Pancreas (tissue), 10 donors: ENCODE measurements at regions not wholly inside any gene's neighbourhood (a gene's known extent, or its start where the extent isn't known, plus 50 kb on each side); places are given as distances from the start of the nearest gene placed in this dataset.
"Not testable (repeated sequence)": the region's sequence is repeated elsewhere in the genome, so short reads cannot be mapped to it uniquely, and the experiment has no call there.

Experiments used
- ATAC-seq, 4 donors: fragments of 200-7000 bp; cut with Tn5 transposase; one replicate each; pipeline versions ENCODE4 v1.8.0 to v1.9.1; 2020; ENCODE audit warnings: mild to moderate bottlenecking in 4 of 4, moderate library complexity in 4 of 4
- DNase-seq, 6 donors: peaks; one replicate each; pipeline ENCODE4 v3.0.0-alpha.2; 2020
- FAIRE-seq: peaks from 2 replicates; lab custom pipeline; 2012; peaks lifted over from hg19 to GRCh38; lab: Jason Lieb, UNC
- H3K27ac ChIP-seq, 4 donors: fragments of 200-600 bp; sonication (generic); 1 replicate in 3 of 4; 2 replicates in 1 of 4; pipeline versions ENCODE4 v1.5.0 to v1.8.0; 2020
- H3K27me3 ChIP-seq, 4 donors: fragments of 200-600 bp; one replicate each; pipeline ENCODE4 v1.8.0; 2021
- H3K36me3 ChIP-seq, 3 donors: fragments of 200-600 bp; sonication (generic) in 1 of 3; one replicate each; pipeline versions ENCODE4 v1.5.0 to v1.8.0; 2020 to 2021
- H3K4me1 ChIP-seq, 3 donors: fragments of 200-600 bp; one replicate each; pipeline ENCODE4 v1.8.0; 2021
- H3K4me3 ChIP-seq, 4 donors: fragments of 200-600 bp; sonication (generic) in 2 of 4; one replicate each; pipeline versions ENCODE4 v1.5.0 to v1.8.0; 2020 to 2021
- H3K9me3 ChIP-seq, 4 donors: fragments of 200-600 bp; one replicate each; pipeline ENCODE4 v1.8.0; 2021
- WGBS, 2 donors: extraction: QIAGEN DNeasy Blood & Tissue Kit; methylation state at CpG; one replicate each; pipeline ENCODE4 v1.1.7; 2013; 5-methylcytosine and 5-hydroxymethylcytosine counted together
- intact Hi-C, 3 donors: fragments of 100-400 bp; cut with DNase I; formaldehyde crosslinking; loops; one replicate each; pipeline versions ENCODE4 v1.11.1 to v1.14.2; 2022
- TF ChIP-seq, protein P1 (sequence below), 4 donors: fragments of 200-600 bp; sonication (generic) in 3 of 4; IDR thresholded peaks; one replicate each; pipeline versions ENCODE4 v1.5.0 to v1.8.0; 2021; ENCODE audit warnings: antibody characterized with exemption in 4 of 4
- donor health status: healthy with polysubstance abuse.
- donor health status: DM: no; HTN: no; CAD: no; lungs with moderate emphysema.
- donor health status: DM: no; HTN: no; CAD: no.
- donor health status: control.
- donor health status: control.
- donor health status: Bipolar disorder and iron deficiency.
- donor health status: DM: yes; HTN: yes; CAD: no.
- donor health status: DM: no; HTN: no; CAD: no.
- donor health status: DM: no; HTN: no; CAD: no.
- donor health status: DM: yes; HTN: yes; CAD: no.

DNA sequence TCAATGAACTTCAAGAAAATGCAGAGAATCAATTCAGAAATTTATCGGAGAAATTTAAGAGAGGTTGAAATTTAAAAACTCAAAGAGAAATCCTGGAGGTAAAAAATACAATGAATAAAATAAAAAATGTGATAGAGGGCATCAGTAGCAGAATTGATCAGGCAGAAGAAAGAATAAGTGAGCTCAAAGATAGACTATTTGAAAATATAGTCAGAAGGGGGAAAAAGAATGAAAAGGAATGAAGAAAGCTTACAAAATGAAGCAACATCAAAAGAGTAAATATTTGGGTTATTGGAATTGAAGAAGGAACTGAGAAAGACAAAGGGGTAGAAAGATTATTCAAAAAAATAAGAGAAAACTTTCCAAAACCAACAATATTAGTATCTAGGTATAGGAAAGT, 291.4 kb downstream of the SH2D4B start:
- TF ChIP-seq, protein P1, sequence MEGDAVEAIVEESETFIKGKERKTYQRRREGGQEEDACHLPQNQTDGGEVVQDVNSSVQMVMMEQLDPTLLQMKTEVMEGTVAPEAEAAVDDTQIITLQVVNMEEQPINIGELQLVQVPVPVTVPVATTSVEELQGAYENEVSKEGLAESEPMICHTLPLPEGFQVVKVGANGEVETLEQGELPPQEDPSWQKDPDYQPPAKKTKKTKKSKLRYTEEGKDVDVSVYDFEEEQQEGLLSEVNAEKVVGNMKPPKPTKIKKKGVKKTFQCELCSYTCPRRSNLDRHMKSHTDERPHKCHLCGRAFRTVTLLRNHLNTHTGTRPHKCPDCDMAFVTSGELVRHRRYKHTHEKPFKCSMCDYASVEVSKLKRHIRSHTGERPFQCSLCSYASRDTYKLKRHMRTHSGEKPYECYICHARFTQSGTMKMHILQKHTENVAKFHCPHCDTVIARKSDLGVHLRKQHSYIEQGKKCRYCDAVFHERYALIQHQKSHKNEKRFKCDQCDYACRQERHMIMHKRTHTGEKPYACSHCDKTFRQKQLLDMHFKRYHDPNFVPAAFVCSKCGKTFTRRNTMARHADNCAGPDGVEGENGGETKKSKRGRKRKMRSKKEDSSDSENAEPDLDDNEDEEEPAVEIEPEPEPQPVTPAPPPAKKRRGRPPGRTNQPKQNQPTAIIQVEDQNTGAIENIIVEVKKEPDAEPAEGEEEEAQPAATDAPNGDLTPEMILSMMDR (IDR thresholded peaks at IDR 0.05) = no peak
- FAIRE-seq (no peak), ATAC-seq (no peak), DNase-seq (no peak)
- WGBS, 2 donors = 81 to 95% methylated on average over 1 of the region's 1 CpG
- H3K27ac ChIP-seq = no peak overlapping the region
- H3K27me3 ChIP-seq = no peaks in the 10 kb centered on the region
- no peak overlapping the region for H3K4me3 ChIP-seq
- no peaks in the 10 kb centered on the region for H3K9me3 ChIP-seq
- H3K36me3 ChIP-seq = no peaks in the 10 kb centered on the region
- intact Hi-C loops = no loop called here
- H3K4me1 ChIP-seq = no peaks in the 10 kb centered on the region

- intact Hi-C loops = no loop called here
- Histone ChIP-seq H3K36me3 (no peaks in the 10 kb centered on the region), H3K4me3 (no peak overlapping the region), H3K27me3 (no peaks in the 10 kb centered on the region), H3K4me1 (no peaks in the 10 kb centered on the region), H3K9me3 (no peaks in the 10 kb centered on the region), H3K27ac (no peak overlapping the region)
- ATAC-seq (no peak), DNase-seq (no peak), FAIRE-seq (no peak)
- TF ChIP-seq, protein P1 (IDR thresholded peaks at IDR 0.05) = no peak
Observed at GRCh38 chr10:80829562-80829961, 291.9 kb downstream of the SH2D4B start.

DNA sequence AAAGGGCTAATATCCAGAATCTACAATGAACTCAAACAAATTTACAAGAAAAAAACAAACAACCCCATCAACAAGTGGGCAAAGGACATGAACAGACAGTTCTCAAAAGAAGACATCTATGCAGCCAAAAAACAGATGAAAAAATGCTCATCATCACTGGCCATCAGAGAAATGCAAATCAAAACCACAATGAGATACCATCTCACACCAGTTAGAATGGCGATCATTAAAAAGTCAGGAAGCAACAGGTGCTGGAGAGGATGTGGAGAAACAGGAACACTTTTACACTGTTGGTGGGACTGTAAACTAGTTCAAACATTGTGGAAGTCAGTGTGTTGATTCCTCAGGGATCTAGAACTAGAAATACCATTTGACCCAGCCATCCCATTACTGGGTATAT, 295.0 kb downstream of the SH2D4B start:
- intact Hi-C loops, DNase-seq, ATAC-seq, H3K4me3 ChIP-seq, H3K9me3 ChIP-seq, H3K27me3 ChIP-seq, H3K4me1 ChIP-seq, FAIRE-seq, H3K27ac ChIP-seq, H3K36me3 ChIP-seq: not testable (repeated sequence)
- 83% methylated on average over 1 of the region's 1 CpG; no CpG with 5 or more reads in 1 of the 2 donors for WGBS, 2 donors

- Histone ChIP-seq H3K27me3 (peaks cover 0 to 4% (median 0%) of the 10 kb centered on the region in 4 donors), H3K27ac (no peak overlapping the region), H3K9me3 (no peaks in the 10 kb centered on the region), H3K4me3 (no peak overlapping the region), H3K4me1 (no peaks in the 10 kb centered on the region), H3K36me3 (no peaks in the 10 kb centered on the region)
- WGBS, 2 donors = 23 to 25% methylated on average over 5 of the region's 5 CpGs
- ATAC-seq (no peak), DNase-seq (no peak), FAIRE-seq (no peak)
- intact Hi-C loops = no loop called here
- TF ChIP-seq, protein P1 (IDR thresholded peaks at IDR 0.05) = no peak
Observed at GRCh38 chr10:80855348-80855971, 317.8 kb downstream of the SH2D4B start.

GRCh38 chr10:80856186-80856585, 318.5 kb downstream of the SH2D4B start:
- DNase-seq (no peak), FAIRE-seq (no peak), ATAC-seq (no peak)
- intact Hi-C loops = no loop called here
- H3K4me3 ChIP-seq = no peak overlapping the region
- TF ChIP-seq, protein P1 (IDR thresholded peaks at IDR 0.05) = no peak
- H3K27ac ChIP-seq = no peak overlapping the region
- H3K4me1 ChIP-seq = no peaks in the 10 kb centered on the region
- H3K9me3 ChIP-seq = no peaks in the 10 kb centered on the region
- H3K27me3 ChIP-seq = peaks cover 0 to 4% (median 0%) of the 10 kb centered on the region in 4 donors
- WGBS, 2 donors = 78 to 89% methylated on average over 2 of the region's 2 CpGs
- H3K36me3 ChIP-seq = no peaks in the 10 kb centered on the region

DNA sequence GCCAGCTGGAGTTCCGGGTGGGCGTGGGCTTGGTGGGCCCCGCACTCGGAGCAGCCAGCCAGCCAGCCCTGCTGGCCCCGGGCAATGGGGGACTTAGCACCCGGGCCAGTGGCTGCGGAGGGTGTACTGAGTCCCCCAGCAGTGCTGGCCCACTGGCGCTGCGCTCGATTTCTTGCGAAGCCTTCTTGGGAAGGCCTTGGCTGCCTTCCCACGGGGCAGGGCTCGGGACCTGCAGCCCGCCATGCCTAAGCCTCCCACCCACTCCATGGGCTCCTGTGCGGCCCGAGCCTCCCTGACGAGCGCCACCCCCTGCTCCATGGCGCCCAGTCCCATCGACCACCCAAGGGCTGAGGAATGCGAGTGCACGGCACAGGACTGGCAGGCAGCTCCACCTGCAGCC, 321.6 kb downstream of the SH2D4B start:
- FAIRE-seq, H3K4me1 ChIP-seq, H3K9me3 ChIP-seq, H3K36me3 ChIP-seq, intact Hi-C loops, H3K27ac ChIP-seq, H3K27me3 ChIP-seq, H3K4me3 ChIP-seq, ATAC-seq: not testable (repeated sequence)
- 90 to 93% methylated on average over 15 to 22 of the region's 22 CpGs for WGBS, 2 donors
- DNase-seq = peak in 1 of 6 donors; percentile 49
